Limb (tissue), 2 donors: ENCODE measurements at regions not wholly inside any gene's neighbourhood (a gene's known extent, or its start where the extent isn't known, plus 50 kb on each side); places are given as distances from the start of the nearest gene placed in this dataset.
"Not testable (repeated sequence)": the region's sequence is repeated elsewhere in the genome, so short reads cannot be mapped to it uniquely, and the experiment has no call there.

ENCODE experiments used
- DNase-seq, 2 donors: peaks; one replicate each; pipeline ENCODE4 v3.0.0-alpha.2; 2016; ENCODE audit errors: extremely low spot score in 2 of 2

DNA sequence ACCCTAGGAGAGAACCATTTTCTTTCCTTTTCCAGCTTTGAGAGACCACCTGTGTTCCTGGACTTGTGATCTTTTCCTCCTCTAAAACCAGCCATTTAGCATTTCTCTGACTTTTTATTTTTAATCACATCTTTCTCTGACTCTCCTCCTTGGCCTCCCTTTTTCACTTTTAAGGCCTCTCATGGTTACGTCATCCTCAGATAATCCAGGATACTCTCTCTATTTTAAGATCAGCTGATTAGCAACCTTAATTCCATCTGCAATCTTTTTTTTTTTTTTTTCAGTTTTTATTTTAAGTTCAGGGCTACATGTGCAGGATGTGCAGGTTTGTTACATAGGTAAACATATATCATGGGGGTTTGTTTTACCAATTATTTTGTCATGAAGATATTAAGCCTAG, 54.0 kb downstream of the RFPL4B start:
- DNase-seq, result no peak

DNA sequence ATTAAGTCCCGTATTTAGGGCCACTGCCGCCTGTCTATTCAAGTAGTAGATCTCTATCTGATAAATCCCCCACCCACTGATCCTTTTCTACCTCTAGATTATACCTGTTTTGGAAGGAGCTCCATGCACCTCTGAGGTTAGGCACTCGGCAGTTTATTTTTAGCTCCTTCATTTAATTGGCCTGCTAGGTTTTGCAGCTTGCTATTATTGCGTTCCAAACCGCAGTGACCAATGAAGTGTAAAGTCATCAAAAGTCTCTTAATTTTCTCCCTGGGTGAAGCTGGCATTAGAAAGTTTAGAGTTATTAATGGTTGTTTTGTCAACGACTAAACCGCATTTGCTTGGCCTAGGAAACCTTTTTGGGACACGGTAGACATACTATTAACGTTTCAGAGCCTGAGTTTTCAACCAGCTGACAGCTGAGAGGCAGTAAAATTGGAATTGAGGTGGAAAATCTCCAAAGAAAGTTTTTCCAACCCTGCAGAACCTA, 60.0 kb downstream of the RFPL4B start:
- peak in 1 of 2 donors; percentile 8 for DNase-seq

DNA sequence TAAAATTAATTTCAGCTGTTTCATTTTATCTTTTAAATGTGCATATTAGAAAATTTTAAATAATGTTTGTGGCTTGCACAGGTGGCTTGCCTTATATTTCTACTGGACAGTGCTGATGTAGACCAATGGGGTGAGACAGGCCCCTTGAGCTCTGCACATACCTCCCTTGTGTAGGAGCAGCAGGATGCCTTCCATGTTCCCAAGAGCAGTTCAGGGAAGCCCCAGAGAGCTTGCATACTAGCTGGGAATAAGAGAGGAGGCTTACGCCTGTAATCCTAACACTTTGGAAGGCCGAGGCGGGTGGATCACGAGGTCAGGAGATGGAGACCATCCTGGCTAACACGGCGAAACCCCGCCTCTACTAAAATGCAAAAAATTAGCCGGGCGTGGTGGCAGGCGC, 61.4 kb downstream of the RFPL4B start:
- DNase-seq, result no peak

DNA sequence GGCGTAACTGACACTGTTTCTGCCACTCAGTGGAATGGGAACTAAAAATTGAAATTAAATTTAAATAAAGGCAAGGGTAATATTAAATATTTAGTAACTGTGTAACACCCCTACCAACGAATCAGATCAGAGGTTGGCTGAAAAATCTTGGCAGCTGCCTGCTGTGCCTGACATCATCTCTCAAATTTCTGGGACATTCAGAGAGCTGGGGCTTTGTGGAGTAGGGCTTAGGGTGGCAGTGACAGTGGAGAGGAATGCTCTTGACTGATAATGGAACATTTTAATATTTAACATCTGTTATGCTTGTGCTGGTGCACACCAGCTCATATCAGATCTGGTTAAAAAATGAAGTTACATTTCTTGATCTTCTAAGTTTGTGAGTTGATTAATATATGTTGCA, 62.2 kb downstream of the RFPL4B start:
- peak in 1 of 2 donors; percentile 29 for DNase-seq

DNA sequence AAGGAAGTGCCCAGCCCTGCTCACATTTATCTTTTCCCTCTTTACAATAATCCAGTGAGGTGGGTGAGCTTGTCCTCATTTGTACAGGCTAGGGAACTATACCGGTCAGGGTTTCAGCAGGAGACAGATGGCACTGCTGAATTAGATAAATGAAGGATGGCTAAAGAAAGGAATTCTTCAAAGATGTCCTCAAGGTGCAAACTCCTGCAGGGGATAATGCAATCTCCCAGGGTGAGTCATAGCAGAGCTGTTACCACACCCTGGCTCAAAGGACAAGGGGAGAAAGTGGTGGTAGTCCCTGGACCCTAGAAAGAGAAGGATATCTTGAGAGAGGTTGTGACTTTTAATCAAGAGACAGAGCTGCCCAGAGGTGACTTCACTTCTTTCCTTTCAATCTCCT, 66.7 kb downstream of the RFPL4B start:
- DNase-seq, result no peak

DNA sequence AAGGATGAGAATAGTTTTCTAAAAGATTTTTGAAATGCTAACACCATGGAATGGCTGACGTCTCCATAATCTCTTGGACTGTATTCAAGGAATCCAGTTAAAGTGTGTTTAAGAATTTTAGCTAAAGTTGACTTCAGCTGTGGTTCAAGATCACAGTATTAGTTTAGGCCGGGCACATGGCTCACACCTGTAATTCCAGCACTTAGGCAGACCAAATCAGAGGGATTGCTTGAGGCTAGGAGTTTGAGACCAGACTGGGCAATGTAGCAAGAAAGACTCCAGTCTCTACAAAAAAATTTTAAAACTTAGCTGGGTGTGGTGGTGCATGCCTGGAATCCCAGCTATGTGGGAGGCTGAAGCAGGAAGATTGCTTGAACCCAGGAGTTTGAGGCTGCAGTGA, 68.2 kb downstream of the RFPL4B start:
- DNase-seq, result no peak

DNA sequence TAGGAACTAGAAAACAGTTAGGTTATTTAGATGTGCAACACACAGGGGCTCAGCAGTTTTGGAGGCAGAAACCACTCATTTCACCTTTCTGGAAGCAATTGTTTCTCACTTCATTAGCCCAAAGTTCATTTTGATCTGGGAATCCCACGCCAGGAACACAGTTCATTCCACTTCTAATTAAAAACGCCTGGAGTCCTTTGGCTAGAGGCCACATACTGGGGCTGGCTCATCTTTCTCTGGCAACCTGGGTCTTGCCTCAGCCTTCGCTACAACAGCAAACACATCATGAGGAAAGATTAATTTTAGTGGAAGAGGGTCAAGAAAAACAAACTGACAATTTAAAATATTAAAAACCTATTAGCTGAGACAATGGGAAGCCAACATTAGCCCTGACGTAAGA, 69.7 kb downstream of the RFPL4B start:
- DNase-seq, result no peak

DNA sequence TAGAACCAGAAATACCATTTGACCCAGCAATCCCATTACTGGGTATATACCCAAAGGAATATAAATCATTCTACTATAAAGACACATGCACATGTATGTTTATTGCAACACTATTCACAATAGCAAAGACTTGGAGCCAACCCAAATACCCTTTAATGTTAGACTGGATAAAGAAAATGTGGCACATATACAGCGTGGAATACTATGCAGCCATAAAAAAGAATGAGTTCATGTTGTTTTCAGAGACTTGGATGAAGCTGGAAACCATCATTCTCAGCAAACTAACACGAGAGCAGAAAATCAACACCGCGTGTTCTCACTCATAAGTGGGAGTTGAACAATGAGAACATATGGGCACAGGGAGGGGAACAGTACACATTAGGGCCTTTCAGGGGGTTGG, 79.9 kb downstream of the RFPL4B start:
- not testable (repeated sequence) for DNase-seq

DNA sequence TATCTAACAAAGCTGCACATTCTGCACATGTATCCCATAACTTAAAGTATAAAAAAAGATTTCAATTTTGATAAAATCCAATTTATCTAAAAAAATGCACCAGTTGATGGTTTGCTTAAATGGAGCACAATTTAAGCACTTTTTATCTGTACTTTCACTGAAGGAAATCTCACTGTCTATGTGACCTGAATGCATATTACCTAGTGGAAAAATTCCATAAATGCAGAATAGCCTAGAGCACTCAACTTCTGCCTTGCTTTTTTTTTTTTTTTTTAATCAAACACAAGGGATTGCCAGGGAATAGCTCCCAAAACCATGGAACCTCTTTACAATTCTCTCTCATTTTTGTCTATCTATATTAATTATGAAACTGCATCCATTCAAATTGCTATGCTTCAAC, 80.4 kb downstream of the RFPL4B start:
- DNase-seq, result no peak

DNA sequence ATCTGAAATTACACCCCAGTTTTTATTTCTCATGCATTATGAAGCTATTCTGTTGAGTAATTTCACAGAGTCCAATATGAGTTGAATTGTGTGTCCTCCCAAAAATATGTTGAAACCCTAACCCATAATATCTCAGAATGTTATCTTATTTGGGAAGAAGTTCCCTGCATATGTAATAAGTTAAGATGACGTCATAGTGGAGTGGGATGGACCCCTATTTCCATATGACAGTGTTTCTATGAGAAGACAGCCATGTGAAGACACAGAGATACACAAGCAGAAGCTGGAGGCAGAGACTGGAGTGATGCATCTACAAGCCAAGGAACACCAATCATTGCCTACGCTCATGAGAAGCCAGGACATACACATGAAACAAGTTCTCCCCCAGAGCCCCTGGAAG, 81.3 kb downstream of the RFPL4B start:
- DNase-seq, result no peak

DNA sequence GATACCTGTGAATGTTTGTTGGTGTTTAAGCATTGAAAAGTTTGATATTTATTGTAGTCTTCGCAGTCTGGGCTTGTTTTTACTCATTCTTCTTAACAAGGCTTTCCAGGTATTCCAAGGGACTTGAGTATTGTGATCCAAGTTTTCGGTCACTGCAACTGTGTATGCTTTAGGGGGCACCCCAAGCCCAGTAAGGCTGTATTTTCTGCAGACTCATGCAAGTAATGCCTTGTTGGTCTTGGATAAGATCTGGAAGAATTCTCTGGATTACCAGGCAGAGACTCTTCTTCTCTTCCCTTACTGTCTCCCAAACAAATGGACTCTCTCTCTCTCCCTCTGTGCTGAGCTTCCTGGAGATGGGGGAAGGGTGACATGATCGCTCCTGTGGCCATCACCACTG, 82.1 kb downstream of the RFPL4B start:
- DNase-seq, result no peak

DNA sequence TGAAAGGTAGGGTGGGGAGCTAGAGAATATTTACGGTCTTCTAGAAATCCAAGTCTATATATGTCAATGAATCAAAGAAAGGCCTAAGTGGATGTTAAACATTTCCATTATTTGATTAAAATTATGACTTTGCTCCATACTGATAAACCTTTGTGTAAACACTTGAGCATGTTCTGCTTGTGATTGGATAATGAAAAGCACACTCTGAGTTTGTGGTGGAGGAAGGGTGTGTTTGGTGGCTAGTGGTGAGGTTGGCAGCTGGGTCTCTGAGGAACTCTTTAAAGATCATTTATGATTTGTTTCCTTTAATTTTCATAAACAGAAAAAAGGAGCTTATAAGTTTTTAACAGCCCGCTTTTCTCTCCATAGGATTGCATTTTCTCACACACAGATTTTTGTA, 84.7 kb downstream of the RFPL4B start:
- DNase-seq, result no peak

DNA sequence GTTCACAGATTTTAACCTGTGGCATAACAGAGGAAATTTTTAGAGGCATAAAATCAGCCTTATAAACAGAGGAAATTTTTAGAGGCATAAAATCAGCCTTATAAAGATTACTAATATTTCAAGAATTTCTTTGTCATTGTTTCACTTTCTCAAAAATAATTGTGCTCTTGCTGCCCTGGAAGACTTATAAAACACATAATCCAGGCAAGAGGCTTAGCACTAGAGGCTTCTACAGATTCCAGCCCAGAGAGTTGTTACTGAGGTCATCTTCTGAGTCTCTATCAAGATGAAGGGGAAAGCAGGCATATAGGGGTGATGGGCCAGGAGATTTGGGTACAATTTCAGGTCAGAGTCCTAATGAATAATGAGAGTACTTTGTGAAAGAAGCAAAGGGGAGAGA, 85.7 kb downstream of the RFPL4B start:
- no peak for DNase-seq

DNA sequence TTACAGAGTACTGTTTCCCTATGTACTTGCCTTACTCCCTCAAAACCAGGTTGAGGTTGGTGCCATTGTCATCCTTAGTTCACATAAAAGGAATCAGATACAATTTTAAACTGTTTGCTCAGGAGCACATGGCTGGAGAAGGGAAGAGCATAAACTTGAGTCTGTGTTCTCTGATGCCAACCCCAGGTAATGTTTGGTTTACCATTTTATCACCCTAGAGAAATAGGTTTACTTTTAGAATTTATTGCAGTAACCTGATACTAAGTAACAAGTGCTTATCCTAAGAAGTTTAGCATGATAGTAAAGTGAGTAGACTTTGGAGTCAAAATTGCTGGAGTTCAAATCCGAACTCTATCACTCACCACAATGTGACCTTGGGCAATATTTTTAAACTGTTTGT, 86.3 kb downstream of the RFPL4B start:
- no peak for DNase-seq

DNA sequence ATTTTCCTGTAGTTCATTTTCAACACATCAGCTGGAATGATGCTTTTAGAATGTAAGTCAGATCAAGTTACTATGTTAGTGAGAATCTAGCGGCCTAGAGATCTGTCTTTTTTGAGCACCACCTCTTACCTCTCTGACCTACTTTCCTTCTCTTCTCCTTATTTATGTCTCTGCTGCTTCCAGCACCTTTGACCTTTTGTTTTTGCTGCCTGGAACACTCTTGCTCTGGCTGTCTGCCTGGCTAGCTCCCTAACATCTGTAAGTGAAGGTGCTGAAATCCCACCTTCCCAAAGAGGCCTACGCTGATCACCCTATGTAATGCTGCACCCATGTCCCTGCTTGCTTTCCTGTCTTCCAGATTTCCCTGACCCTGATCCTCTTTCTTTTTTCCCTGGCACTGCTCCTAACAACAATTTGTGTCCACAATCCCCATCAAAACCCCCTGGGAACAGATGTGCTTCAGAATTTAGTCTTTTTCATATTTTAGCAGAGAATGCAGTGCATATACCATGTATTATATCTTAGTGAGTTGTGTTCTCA, 87.8 kb downstream of the RFPL4B start:
- DNase-seq, result no peak

DNA sequence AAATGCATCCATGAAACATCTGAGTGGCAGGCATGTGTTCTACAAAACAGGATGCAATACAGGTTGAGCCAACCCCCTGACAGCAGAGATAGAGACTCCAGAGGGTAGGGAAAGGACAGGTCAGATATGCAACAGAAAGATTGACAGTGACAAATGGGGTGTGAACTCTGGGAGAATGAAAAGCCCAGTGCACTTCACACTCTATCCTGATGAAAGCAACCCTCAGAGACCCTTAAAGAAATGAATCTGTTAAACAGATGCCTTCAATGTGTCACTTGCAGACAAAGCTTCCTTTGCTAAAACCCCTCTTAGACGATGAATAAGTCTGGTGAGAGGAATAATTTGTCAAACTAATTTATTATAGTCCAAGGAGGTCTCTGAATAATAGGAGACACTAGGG, 89.9 kb downstream of the RFPL4B start:
- DNase-seq, result no peak

DNA sequence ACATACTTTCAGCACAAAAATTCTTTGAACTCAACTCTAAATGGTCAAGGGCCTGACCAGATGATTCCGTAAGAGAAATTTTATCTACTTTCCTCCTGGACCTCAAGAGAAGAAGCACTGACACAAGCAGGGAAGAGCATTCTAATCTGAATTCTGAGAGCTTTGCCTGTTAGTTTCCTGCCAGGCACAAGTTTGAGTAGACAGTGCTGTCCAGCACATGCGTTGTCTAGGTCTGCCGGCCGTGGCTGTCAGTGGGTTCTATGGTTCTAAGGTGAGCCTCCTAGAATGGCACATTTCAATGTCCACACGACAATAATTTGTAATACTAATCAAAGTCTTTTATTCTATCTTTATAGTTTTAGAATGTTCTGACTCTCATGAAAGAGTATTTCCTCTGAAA, 91.9 kb downstream of the RFPL4B start:
- DNase-seq, result no peak

DNA sequence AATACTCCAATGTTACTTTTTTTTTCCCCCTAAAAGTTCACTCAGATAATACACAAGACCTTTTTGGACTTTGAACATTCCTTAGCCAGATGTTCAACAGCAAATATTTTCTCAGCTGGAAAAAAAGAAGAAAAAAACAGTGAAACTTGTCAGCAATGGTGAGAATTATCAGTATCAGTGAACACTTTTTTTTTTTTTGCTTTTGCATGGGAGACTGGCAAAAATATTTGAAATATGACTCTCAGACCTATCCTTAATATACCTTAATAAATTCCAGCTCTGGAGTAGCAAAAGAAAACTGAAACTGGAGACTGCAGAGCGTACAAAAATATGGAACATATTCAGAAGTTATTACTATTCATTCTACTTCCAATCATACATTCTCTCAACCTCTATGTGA, 92.3 kb downstream of the RFPL4B start:
- peak in 1 of 2 donors; percentile 49 for DNase-seq

DNA sequence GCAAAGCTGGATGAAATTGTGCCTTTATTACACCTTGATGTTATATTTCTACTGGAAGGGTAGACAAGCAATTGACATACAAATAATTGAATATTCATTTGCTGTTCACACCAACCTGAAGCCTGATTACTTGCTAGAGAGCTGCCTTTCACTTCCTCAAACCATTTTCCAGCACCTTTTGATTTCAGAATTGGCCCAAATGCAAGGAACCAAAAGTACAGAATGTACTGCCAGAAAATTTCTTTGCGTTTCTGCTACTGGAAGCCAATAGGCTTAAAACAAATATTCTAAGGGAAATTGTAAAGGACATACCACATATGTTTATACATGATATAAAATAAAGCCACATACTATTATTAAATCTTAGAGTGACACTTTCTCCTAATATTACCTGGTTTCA, 94.5 kb downstream of the RFPL4B start:
- peak in 1 of 2 donors; percentile 57 for DNase-seq

DNA sequence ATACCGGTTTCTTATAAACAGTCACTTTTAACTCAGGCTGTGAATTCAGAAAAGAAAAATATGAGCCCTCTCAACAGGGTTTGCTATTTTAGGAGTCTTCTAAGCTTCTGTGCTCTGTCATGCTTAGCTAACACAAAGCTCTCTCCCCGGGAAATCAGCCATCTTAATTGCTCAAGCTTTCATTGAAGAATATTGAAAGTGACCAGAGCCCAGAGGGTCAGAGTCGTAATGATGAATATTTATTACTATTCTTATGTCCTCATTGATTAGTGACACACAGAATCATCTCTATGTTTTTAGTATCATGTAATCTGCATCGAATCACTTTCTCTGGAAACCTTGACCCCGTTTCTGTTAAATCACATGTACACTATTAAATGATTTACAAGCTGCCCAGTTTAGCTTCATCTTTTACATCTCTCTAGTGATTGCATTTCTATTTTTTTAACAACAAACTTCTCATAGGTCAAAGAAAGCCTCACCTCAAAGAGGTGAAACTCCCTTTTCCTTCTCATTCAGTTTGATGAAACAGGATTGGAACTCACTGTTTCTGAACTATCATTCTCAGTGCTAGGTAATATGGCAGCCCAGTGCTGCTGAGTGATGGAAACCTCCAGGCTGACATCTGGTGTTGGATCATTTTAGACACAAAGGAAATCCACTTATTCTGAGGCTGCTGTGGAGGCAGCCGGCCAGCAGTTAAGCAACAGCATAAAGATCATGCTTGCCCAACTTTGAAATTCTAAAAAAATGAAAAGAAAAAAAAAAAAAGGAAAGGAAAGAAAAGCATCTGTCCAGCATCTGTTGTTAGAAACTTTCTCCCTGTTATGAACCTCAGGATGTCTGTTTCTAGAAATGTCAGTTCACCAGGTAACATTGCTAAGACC, 96.3 kb downstream of the RFPL4B start:
- DNase-seq, result no peak

DNA sequence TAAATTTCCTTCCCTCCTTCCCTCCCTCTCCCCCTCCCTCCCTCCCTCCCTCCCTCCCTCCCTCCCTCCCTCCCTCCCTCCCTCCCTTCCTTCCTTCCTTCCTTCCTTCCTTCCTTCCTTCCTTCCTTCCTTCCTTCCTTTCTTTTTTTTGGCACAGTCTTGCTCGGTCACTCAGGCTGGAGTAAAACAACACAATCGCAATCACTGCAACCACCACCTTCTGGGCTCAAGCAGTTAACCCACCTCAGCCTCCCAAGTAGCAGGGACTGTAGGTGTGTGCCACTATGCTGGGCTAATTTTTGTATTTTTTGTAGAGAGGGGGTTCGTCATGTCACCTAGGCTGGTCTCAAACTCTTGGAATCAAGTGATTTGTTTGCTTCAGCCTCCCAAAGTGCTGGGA, 101.7 kb downstream of the RFPL4B start:
- DNase-seq, result not testable (repeated sequence)

DNA sequence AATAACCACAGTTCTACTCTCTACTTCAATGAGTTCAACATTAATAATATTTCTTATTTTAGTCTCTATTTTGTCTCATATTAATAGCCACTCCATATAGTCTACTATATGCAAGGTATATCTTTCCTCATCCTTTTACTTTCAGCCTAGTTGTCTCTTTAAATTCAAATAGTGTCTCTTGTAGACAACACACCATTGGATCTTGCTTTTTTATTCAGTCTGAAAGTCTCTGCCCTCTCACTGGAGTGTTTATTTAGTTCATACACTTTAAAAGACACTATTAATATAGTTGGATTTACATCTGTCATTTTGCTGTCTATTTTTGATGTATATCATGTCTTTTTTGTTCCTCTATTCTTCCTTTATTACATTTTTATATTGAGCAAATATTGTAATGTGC, 103.5 kb downstream of the RFPL4B start:
- no peak for DNase-seq

DNA sequence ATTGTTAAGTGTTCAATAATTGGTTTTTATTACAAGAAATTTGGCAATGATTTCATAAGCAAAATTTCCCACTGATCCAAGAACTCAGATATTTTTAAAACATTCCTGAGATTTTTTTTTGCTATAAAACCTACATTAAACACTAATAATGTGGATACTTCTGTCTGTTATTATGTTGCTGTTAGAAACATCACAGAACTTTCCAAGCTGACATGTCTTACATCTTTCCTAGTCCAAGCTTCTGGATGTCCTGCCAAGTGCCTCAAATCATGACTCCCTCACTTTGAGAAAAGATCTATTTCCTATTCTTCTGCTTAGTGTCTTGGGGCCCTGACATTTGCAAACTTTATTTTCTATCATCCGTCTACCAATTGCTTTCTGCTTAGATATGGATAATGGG, 110.8 kb downstream of the RFPL4B start:
- DNase-seq, result no peak
